ENCODE measurements at regions not wholly inside any gene's neighbourhood (a gene's known extent, or its start where the extent isn't known, plus 50 kb on each side); places are given as distances from the start of the nearest gene placed in this dataset.
"Not testable (repeated sequence)": the region's sequence is repeated elsewhere in the genome, so short reads cannot be mapped to it uniquely, and the experiment has no call there.

- H3K36me3 ChIP-seq (ENCODE audit: control insufficient read depth, insufficient read depth, low read length); H3K27ac ChIP-seq (ENCODE audit: low read length); H3K4me3 ChIP-seq (ENCODE audit: low read length); H3K9me3 ChIP-seq (ENCODE audit: control insufficient read depth, insufficient read depth, low read length); H3K27me3 ChIP-seq (ENCODE audit: control insufficient read depth, insufficient read depth, low read length); H3K4me1 ChIP-seq (ENCODE audit: control insufficient read depth, insufficient read depth, low read length); DNase-seq (ENCODE audit: low read depth, low spot score): not testable (repeated sequence)
- no CpG with 5 or more reads among the region's 3 CpGs for WGBS (ENCODE audit: insufficient coverage, insufficient read length)
Measured at GRCh38 chr3:182523424-182523823, 269.9 kb upstream of the ATP11B start.

DNA sequence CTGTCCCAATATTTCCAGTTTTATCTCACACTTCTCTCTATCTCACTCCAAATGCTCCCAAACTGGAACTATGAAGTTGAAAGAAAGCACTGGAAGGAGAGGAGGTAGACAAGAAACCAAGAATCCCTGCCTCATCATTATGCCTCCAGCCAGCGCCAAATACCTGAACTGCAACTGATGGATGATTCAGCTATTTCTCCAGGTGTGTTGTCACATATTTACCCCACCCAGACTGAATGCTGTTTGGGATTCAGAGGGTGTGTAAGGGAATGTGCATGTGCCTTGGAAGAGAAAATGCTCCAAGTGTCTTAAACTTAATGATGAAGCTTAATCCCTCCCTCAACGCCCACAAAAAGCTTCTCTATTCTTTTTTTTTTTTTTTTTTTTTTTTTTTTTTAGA, 269.5 kb upstream of the ATP11B start:
- Histone ChIP-seq H3K27me3 (ENCODE audit: control insufficient read depth, insufficient read depth, low read length) (no peaks in the 10 kb centered on the region), H3K36me3 (ENCODE audit: control insufficient read depth, insufficient read depth, low read length) (no peaks in the 10 kb centered on the region), H3K9me3 (ENCODE audit: control insufficient read depth, insufficient read depth, low read length) (no peaks in the 10 kb centered on the region), H3K4me1 (ENCODE audit: control insufficient read depth, insufficient read depth, low read length) (no peaks in the 10 kb centered on the region), H3K4me3 (ENCODE audit: low read length) (no peak overlapping the region), H3K27ac (ENCODE audit: low read length) (no peak overlapping the region)
- WGBS (ENCODE audit: insufficient coverage, insufficient read length), result no CpG with 5 or more reads among the region's 2 CpGs
- DNase-seq (ENCODE audit: low read depth, low spot score), result no peak

DNA sequence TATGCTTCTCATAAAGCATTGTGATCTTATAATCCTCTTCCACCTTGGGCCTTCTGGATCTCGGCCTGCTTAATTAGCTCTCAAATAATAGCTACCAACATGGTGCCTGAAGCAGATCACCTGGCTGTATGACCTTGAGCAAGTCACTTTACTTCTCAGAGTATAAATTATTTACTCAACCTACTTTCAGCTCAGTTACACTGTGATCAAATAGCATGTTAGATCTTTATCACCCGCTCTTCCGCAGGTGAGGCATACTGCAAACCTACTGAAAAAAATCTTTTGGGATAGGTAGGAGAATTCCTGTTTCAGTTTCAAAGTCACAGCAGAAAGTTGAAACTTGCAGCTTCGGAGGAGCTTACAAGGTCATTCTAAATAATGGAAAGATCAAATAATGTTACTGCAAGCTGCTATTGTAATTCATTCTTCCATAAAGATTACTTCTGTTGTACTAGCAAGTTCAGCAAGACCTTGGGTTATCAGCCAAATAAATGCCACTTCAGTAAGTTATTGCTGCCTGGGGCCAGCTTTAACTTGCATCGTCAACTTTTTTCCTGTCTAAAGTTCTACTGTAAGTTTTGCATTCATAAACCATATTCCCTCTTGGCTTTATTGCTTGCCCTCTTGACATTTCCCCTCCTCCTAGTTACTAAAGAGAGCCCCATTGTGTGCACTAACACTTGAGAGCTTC, 268.4 kb upstream of the ATP11B start:
- Histone ChIP-seq H3K4me1 (ENCODE audit: control insufficient read depth, insufficient read depth, low read length) (no peaks in the 10 kb centered on the region), H3K4me3 (ENCODE audit: low read length) (no peak overlapping the region), H3K9me3 (ENCODE audit: control insufficient read depth, insufficient read depth, low read length) (no peaks in the 10 kb centered on the region), H3K27me3 (ENCODE audit: control insufficient read depth, insufficient read depth, low read length) (no peaks in the 10 kb centered on the region), H3K27ac (ENCODE audit: low read length) (no peak overlapping the region), H3K36me3 (ENCODE audit: control insufficient read depth, insufficient read depth, low read length) (no peaks in the 10 kb centered on the region)
- no peak for DNase-seq (ENCODE audit: low read depth, low spot score)
- no CpG with 5 or more reads among the region's 5 CpGs for WGBS (ENCODE audit: insufficient coverage, insufficient read length)

GRCh38 chr3:182525766-182526374, 267.4 kb upstream of the ATP11B start:
- no peaks in the 10 kb centered on the region for H3K4me1 ChIP-seq (ENCODE audit: control insufficient read depth, insufficient read depth, low read length)
- H3K4me3 ChIP-seq (ENCODE audit: low read length), result no peak overlapping the region
- H3K36me3 ChIP-seq (ENCODE audit: control insufficient read depth, insufficient read depth, low read length), result no peaks in the 10 kb centered on the region
- no peaks in the 10 kb centered on the region for H3K27me3 ChIP-seq (ENCODE audit: control insufficient read depth, insufficient read depth, low read length)
- whole genome bisulfite sequencing (ENCODE audit: insufficient coverage, insufficient read length), result no CpG with 5 or more reads among the region's 4 CpGs
- H3K27ac ChIP-seq (ENCODE audit: low read length), result no peak overlapping the region
- no peak for DNase-seq (ENCODE audit: low read depth, low spot score)
- no peaks in the 10 kb centered on the region for H3K9me3 ChIP-seq (ENCODE audit: control insufficient read depth, insufficient read depth, low read length)

DNA sequence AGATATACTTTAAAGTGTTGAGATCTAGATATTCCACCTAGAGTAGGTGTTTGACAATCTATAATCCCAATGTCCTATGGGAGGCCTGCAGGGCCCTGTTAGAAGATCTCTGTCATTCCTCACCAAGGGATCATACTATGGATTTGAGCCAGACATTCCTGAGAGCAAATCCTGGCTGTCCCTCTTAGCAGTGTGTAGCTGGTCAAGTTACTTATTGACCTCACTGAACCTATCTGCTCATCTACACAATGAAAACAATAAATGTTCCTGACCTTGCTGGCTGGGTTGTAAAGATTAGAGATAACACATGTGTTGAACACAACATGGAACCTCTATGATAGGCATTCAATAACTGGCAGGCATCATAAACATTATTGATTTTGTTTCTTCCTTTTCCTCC, 265.6 kb upstream of the ATP11B start:
- H3K9me3 ChIP-seq (ENCODE audit: control insufficient read depth, insufficient read depth, low read length), result no peaks in the 10 kb centered on the region
- no peaks in the 10 kb centered on the region for H3K27me3 ChIP-seq (ENCODE audit: control insufficient read depth, insufficient read depth, low read length)
- H3K36me3 ChIP-seq (ENCODE audit: control insufficient read depth, insufficient read depth, low read length), result no peaks in the 10 kb centered on the region
- no peak overlapping the region for H3K27ac ChIP-seq (ENCODE audit: low read length)
- H3K4me3 ChIP-seq (ENCODE audit: low read length), result no peak overlapping the region
- no peak for DNase-seq (ENCODE audit: low read depth, low spot score)
- no peaks in the 10 kb centered on the region for H3K4me1 ChIP-seq (ENCODE audit: control insufficient read depth, insufficient read depth, low read length)

DNA sequence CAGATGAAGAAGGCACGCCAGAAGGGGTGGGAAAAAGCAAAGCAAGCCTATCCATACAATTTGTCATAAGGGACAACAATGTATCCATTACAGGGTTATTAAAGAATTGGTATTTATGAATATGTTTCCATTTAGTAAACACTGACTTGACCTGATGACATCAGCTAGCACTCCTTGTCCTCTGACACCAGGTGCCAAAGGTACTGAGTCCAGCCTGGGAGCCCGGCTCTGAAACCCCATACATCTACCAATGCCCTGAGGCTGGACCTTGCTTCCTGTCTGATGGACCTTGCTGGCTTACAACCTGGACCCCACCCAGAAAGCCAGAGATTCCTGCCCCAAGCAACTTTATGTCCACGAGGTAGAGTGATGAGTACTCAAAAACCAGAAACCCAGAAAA, 263.0 kb upstream of the ATP11B start:
- Histone ChIP-seq H3K36me3 (ENCODE audit: control insufficient read depth, insufficient read depth, low read length) (no peaks in the 10 kb centered on the region), H3K27me3 (ENCODE audit: control insufficient read depth, insufficient read depth, low read length) (no peaks in the 10 kb centered on the region), H3K9me3 (ENCODE audit: control insufficient read depth, insufficient read depth, low read length) (no peaks in the 10 kb centered on the region), H3K4me1 (ENCODE audit: control insufficient read depth, insufficient read depth, low read length) (no peaks in the 10 kb centered on the region), H3K4me3 (ENCODE audit: low read length) (no peak overlapping the region), H3K27ac (ENCODE audit: low read length) (no peak overlapping the region)
- no CpG with 5 or more reads among the region's 3 CpGs for WGBS (ENCODE audit: insufficient coverage, insufficient read length)
- no peak for DNase-seq (ENCODE audit: low read depth, low spot score)

DNA sequence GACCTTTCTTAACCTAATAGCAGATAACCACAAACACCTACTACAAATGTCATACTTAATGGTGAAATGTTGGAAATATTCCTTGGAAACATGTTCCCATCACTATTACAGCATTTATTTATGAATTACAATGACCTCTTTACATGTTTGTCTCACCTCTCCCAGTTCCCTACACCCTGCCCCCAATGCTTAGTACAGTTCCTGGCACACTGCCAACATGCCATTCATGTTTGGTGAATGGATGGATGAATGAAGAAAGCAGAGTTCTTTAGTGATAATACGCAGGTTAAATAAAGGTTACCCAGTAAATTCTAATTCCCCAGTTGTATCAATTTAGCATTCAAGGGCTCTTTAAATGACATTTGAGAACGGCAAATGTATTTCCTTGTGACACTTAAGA, 259.9 kb upstream of the ATP11B start:
- DNase-seq (ENCODE audit: low read depth, low spot score), result no peak
- Histone ChIP-seq H3K9me3 (ENCODE audit: control insufficient read depth, insufficient read depth, low read length) (no peaks in the 10 kb centered on the region), H3K4me3 (ENCODE audit: low read length) (no peak overlapping the region), H3K27me3 (ENCODE audit: control insufficient read depth, insufficient read depth, low read length) (no peaks in the 10 kb centered on the region), H3K27ac (ENCODE audit: low read length) (no peak overlapping the region), H3K36me3 (ENCODE audit: control insufficient read depth, insufficient read depth, low read length) (no peaks in the 10 kb centered on the region), H3K4me1 (ENCODE audit: control insufficient read depth, insufficient read depth, low read length) (peaks cover 2% of the 10 kb centered on the region; the same call in 1 of the 2 replicates)
- WGBS (ENCODE audit: insufficient coverage, insufficient read length), result no CpG with 5 or more reads among the region's 2 CpGs

DNA sequence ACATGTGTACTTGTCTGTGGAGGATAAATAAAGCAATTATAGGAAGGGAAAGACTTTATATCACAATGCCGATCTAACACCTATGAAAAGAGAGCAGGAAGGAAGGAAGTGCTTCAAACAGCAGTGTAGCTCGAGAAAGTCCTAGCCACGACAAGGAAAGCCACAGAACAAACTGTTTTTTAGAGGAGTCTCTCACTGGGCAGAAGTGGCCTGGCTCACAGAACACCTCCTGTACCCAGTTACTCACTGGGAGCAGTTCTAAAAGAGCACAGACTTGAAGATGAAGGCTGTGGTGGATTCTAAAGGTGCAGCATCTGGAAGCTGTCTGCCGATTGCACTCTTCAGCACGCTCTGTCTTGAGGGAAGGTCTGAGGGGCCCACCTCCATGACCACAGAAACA, 248.8 kb upstream of the ATP11B start:
- H3K27ac ChIP-seq (ENCODE audit: low read length), result no peak overlapping the region
- DNase-seq (ENCODE audit: low read depth, low spot score), result no peak
- no peaks in the 10 kb centered on the region for H3K27me3 ChIP-seq (ENCODE audit: control insufficient read depth, insufficient read depth, low read length)
- no CpG with 5 or more reads among the region's 5 CpGs for WGBS (ENCODE audit: insufficient coverage, insufficient read length)
- H3K4me1 ChIP-seq (ENCODE audit: control insufficient read depth, insufficient read depth, low read length), result no peaks in the 10 kb centered on the region
- H3K4me3 ChIP-seq (ENCODE audit: low read length), result no peak overlapping the region
- H3K9me3 ChIP-seq (ENCODE audit: control insufficient read depth, insufficient read depth, low read length), result no peaks in the 10 kb centered on the region
- no peaks in the 10 kb centered on the region for H3K36me3 ChIP-seq (ENCODE audit: control insufficient read depth, insufficient read depth, low read length)

DNA sequence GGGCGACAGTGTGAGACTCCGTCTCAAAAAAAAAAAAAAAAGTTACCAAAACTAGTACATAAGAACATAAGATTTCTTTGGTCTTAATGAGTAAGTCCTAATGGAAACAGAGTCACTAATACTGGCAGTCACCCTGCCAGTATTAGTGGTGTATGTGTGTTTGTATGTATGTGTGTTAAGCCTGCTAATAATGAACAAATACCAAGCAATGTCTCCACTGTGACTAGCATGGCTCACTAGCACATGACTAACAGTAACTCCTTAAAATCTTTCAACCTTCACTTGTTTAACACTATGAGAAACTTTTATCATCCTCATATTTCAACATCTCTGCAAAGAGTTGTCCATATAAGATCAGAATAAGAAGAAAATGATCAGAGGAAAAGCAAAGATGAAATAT, 231.0 kb upstream of the ATP11B start:
- Histone ChIP-seq H3K36me3 (ENCODE audit: control insufficient read depth, insufficient read depth, low read length) (no peaks in the 10 kb centered on the region), H3K4me1 (ENCODE audit: control insufficient read depth, insufficient read depth, low read length) (peaks cover 2% of the 10 kb centered on the region; the same call in 1 of the 2 replicates), H3K27me3 (ENCODE audit: control insufficient read depth, insufficient read depth, low read length) (no peaks in the 10 kb centered on the region), H3K27ac (ENCODE audit: low read length) (no peak overlapping the region), H3K9me3 (ENCODE audit: control insufficient read depth, insufficient read depth, low read length) (no peaks in the 10 kb centered on the region), H3K4me3 (ENCODE audit: low read length) (no peak overlapping the region)
- DNase-seq (ENCODE audit: low read depth, low spot score), result no peak
- no CpG with 5 or more reads among the region's 2 CpGs for WGBS (ENCODE audit: insufficient coverage, insufficient read length)

DNA sequence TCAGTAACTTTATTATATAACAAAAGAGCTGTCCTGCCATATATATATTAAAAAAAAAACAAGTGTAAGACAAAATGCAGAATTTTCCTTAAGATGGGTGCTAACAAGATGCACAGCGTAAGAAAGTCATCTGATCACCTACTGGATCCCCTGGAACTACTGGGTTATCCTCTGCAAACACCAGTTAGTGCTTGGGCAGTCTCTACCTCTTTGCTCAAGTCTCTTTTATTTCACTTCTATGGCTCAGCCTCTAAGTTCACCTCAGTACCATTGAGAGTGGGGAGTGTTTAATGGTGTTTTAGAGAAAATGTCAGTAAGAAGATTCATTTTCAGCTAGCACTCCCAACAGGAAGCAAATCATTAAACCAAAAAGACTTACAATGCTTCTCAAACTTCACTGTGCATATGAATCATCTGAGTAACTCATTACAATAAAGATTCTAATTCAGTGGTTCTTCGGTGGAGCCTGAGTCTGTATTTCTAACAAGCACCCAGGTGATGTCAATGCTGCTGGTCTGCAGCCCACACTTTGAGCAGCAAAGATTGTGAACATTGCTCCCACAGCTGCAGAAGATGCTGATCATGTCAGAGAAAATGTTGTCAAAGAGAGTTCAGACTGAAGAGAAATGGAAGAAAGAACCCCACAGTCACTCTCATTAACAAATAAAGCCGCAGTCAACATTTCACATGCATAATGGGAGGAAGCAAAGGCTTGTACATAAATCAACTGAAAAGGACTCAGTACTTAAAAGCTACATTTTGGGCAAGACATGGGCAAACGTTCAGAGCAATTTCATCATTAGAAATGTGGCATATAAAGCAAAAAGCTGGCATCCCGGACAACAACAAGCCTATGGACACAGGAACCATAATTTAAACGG, 227.1 kb upstream of the ATP11B start:
- Histone ChIP-seq H3K27me3 (ENCODE audit: control insufficient read depth, insufficient read depth, low read length) (no peaks in the 10 kb centered on the region), H3K9me3 (ENCODE audit: control insufficient read depth, insufficient read depth, low read length) (no peaks in the 10 kb centered on the region), H3K4me3 (ENCODE audit: low read length) (no peak overlapping the region), H3K4me1 (ENCODE audit: control insufficient read depth, insufficient read depth, low read length) (peaks cover 2% of the 10 kb centered on the region; the same call in 1 of the 2 replicates), H3K27ac (ENCODE audit: low read length) (no peak overlapping the region), H3K36me3 (ENCODE audit: control insufficient read depth, insufficient read depth, low read length) (no peaks in the 10 kb centered on the region)
- WGBS (ENCODE audit: insufficient coverage, insufficient read length), result no CpG with 5 or more reads among the region's 6 CpGs
- DNase-seq (ENCODE audit: low read depth, low spot score), result no peak

Measured in iPS DF 6.9 (cell line).